ENCODE measurements at regions not wholly inside any gene's neighbourhood (a gene's known extent, or its start where the extent isn't known, plus 50 kb on each side); places are given as distances from the start of the nearest gene placed in this dataset.

- no peak overlapping the region for H3K4me3 Mint-ChIP-seq
- no peaks in the 10 kb centered on the region for H3K27me3 Mint-ChIP-seq (ENCODE audit: insufficient read depth)
- no peak overlapping the region for H3K27ac Mint-ChIP-seq
- DNase-seq: no peak
- TF ChIP-seq, protein P1, sequence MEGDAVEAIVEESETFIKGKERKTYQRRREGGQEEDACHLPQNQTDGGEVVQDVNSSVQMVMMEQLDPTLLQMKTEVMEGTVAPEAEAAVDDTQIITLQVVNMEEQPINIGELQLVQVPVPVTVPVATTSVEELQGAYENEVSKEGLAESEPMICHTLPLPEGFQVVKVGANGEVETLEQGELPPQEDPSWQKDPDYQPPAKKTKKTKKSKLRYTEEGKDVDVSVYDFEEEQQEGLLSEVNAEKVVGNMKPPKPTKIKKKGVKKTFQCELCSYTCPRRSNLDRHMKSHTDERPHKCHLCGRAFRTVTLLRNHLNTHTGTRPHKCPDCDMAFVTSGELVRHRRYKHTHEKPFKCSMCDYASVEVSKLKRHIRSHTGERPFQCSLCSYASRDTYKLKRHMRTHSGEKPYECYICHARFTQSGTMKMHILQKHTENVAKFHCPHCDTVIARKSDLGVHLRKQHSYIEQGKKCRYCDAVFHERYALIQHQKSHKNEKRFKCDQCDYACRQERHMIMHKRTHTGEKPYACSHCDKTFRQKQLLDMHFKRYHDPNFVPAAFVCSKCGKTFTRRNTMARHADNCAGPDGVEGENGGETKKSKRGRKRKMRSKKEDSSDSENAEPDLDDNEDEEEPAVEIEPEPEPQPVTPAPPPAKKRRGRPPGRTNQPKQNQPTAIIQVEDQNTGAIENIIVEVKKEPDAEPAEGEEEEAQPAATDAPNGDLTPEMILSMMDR (IDR thresholded peaks at IDR 0.05): no peak
- H3K36me3 Mint-ChIP-seq (ENCODE audit: low read depth): no peaks in the 10 kb centered on the region
- peaks cover 48% of the 10 kb centered on the region for H3K9me3 Mint-ChIP-seq
- H3K4me1 Mint-ChIP-seq (ENCODE audit: low read depth): no peaks in the 10 kb centered on the region
Observed at GRCh38 chr4:13108096-13108495, 376.0 kb downstream of the RAB28 start.

DNA sequence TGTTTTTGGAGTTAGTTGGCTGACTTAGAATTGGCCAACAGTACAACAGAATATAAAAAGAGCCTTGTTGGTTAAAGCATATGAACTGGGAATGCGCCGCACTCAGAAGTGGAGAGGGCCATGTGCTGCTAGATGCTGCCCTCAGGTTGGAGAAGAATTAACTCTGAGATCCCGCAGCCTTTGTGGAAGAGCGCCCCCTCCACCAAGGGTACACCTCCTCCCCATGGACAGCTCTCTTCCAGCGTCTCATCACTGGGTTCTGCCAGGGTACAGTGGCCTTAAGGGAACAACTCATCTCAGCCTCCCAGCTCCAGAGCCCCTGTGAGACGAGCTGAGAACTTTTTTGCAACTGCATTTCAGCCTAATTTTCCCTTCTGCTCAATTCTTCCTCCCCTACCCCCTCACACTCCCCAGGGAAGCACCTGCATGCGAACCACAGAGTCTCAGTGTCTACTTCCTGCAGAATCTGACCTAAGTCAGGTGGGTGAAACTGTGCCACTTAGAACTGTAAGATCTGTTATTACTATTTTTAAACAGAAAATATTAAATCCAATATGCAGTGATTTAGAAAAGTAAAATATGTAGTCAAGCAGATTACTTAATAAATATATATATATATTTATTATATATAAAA is 380.6 kb downstream of the RAB28 start:
- peaks cover 57% of the 10 kb centered on the region for H3K9me3 Mint-ChIP-seq
- no peak for DNase-seq
- H3K27ac Mint-ChIP-seq: no peak overlapping the region
- H3K27me3 Mint-ChIP-seq (ENCODE audit: insufficient read depth): peaks cover 2% of the 10 kb centered on the region
- H3K4me3 Mint-ChIP-seq: no peak overlapping the region
- TF ChIP-seq, protein P1 (IDR thresholded peaks at IDR 0.05): no peak
- no peaks in the 10 kb centered on the region for H3K4me1 Mint-ChIP-seq (ENCODE audit: low read depth)
- no peaks in the 10 kb centered on the region for H3K36me3 Mint-ChIP-seq (ENCODE audit: low read depth)

GRCh38 chr4:13102092-13102742 is 381.9 kb downstream of the RAB28 start:
- Mint-ChIP-seq H3K9me3 (peaks cover 54% of the 10 kb centered on the region), H3K27ac (no peak overlapping the region)
- DNase-seq: no peak

GRCh38 chr4:13097971-13098370 is 386.2 kb downstream of the RAB28 start:
- TF ChIP-seq, protein P1 (IDR thresholded peaks at IDR 0.05): no peak
- H3K4me3 Mint-ChIP-seq: no peak overlapping the region
- peaks cover 2% of the 10 kb centered on the region for H3K27me3 Mint-ChIP-seq (ENCODE audit: insufficient read depth)
- no peak overlapping the region for H3K27ac Mint-ChIP-seq
- DNase-seq: no peak
- H3K9me3 Mint-ChIP-seq: peaks cover 42% of the 10 kb centered on the region
- H3K36me3 Mint-ChIP-seq (ENCODE audit: low read depth): no peaks in the 10 kb centered on the region
- no peaks in the 10 kb centered on the region for H3K4me1 Mint-ChIP-seq (ENCODE audit: low read depth)

More at GRCh38 chr4:13102092-13102742, 381.9 kb downstream of the RAB28 start:
- Mint-ChIP-seq H3K4me3 (no peak overlapping the region), H3K36me3 (ENCODE audit: low read depth) (no peaks in the 10 kb centered on the region), H3K4me1 (ENCODE audit: low read depth) (no peaks in the 10 kb centered on the region), H3K27me3 (ENCODE audit: insufficient read depth) (peaks cover 2% of the 10 kb centered on the region)
- TF ChIP-seq, protein P1 (IDR thresholded peaks at IDR 0.05): no peak

- no peak for DNase-seq
- peaks cover 2% of the 10 kb centered on the region for H3K27me3 Mint-ChIP-seq (ENCODE audit: insufficient read depth)
- TF ChIP-seq, protein P1 (IDR thresholded peaks at IDR 0.05): no peak
- no peaks in the 10 kb centered on the region for H3K36me3 Mint-ChIP-seq (ENCODE audit: low read depth)
- H3K4me3 Mint-ChIP-seq: no peak overlapping the region
- H3K4me1 Mint-ChIP-seq (ENCODE audit: low read depth): no peaks in the 10 kb centered on the region
- peaks cover 42% of the 10 kb centered on the region for H3K9me3 Mint-ChIP-seq
- no peak overlapping the region for H3K27ac Mint-ChIP-seq
Observed at GRCh38 chr4:13095722-13096121, 388.4 kb downstream of the RAB28 start.
